ENCODE measurements at regions not wholly inside any gene's neighbourhood (a gene's known extent, or its start where the extent isn't known, plus 50 kb on each side); places are given as distances from the start of the nearest gene placed in this dataset.

DNA sequence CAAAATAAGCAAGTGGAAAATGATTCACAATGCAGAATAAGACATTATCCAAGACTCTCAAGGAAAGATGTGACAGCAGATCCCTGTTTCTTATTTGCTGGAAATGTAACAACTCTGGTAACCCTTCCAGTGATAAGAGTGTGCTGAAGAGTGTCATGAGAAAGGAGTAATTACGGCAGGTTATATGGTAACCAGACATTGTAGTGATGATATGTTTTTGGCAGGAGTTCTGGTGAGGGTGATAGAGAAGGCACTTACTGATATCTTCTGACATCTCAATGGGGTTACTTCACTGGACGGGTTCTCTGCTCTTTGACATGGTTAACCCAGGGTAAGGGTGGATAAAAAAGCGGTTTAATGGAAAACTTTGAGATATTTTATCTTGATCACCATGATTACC lies 1270.9 kb downstream of the CDH11 start:
- no CpG with 5 or more reads among the region's 3 CpGs for WGBS (ENCODE audit: extremely low coverage, insufficient read length, low lambda C conversion rate)
- no peak overlapping the region for H2AK5ac ChIP-seq (ENCODE audit: insufficient read length, low read length)
- no peak overlapping the region for H4K5ac ChIP-seq (ENCODE audit: insufficient read length, low read depth, low read length)
- no peak overlapping the region for H2BK20ac ChIP-seq (ENCODE audit: low read depth, low read length, poor library complexity, severe bottlenecking)
- no peaks in the 10 kb centered on the region for H3K9me3 ChIP-seq (ENCODE audit: control insufficient read depth, low read depth, low read length)
- no peak overlapping the region for H4K8ac ChIP-seq (replicated peaks; ENCODE audit: insufficient read length, low read depth, low read length)
- H3K27me3 ChIP-seq (ENCODE audit: insufficient read depth, low read length) = no peaks in the 10 kb centered on the region
- H2BK12ac ChIP-seq (ENCODE audit: insufficient read length, low read depth, low read length) = no peak overlapping the region
- H3K9me3 Mint-ChIP-seq = no peaks in the 10 kb centered on the region
- H3T11ph ChIP-seq (ENCODE audit: low read length) = no peak overlapping the region
- no peak overlapping the region for H3K4me3 Mint-ChIP-seq
- no peaks in the 10 kb centered on the region for H3K23me2 ChIP-seq (ENCODE audit: insufficient read length, low read depth, low read length, poor library complexity, severe bottlenecking)
- H3K36me3 Mint-ChIP-seq (ENCODE audit: insufficient read depth in 1 of 3, low read depth in 3 of 3) = no peaks in the 10 kb centered on the region
- H3K4me1 Mint-ChIP-seq = no peaks in the 10 kb centered on the region
- H3K14ac ChIP-seq (ENCODE audit: insufficient read depth, low read length) = no peak overlapping the region
- no peaks in the 10 kb centered on the region for H4K20me1 ChIP-seq (ENCODE audit: control insufficient read depth, insufficient read depth, insufficient read length)
- DNase-seq = no peak
- no peak overlapping the region for H2AFZ ChIP-seq (ENCODE audit: low read length)
- H2BK15ac ChIP-seq (ENCODE audit: low read depth, low read length) = no peak overlapping the region
- TF ChIP-seq, protein P1, sequence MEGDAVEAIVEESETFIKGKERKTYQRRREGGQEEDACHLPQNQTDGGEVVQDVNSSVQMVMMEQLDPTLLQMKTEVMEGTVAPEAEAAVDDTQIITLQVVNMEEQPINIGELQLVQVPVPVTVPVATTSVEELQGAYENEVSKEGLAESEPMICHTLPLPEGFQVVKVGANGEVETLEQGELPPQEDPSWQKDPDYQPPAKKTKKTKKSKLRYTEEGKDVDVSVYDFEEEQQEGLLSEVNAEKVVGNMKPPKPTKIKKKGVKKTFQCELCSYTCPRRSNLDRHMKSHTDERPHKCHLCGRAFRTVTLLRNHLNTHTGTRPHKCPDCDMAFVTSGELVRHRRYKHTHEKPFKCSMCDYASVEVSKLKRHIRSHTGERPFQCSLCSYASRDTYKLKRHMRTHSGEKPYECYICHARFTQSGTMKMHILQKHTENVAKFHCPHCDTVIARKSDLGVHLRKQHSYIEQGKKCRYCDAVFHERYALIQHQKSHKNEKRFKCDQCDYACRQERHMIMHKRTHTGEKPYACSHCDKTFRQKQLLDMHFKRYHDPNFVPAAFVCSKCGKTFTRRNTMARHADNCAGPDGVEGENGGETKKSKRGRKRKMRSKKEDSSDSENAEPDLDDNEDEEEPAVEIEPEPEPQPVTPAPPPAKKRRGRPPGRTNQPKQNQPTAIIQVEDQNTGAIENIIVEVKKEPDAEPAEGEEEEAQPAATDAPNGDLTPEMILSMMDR (conservative IDR thresholded peaks at IDR 0.05) = no peak
- no peaks in the 10 kb centered on the region for H3K4me1 ChIP-seq (ENCODE audit: insufficient read depth, low read length)
- no peaks in the 10 kb centered on the region for H3K79me2 ChIP-seq (ENCODE audit: insufficient read depth, low read length)
- no peak overlapping the region for H3K9ac ChIP-seq (ENCODE audit: extremely low read depth, insufficient read length, low read length)
- no peak overlapping the region for H3K4me2 ChIP-seq (ENCODE audit: insufficient read depth, insufficient read length, low read length)
- no peak overlapping the region for H3K27ac Mint-ChIP-seq
- H2BK120ac ChIP-seq (ENCODE audit: low read depth, low read length, poor library complexity, severe bottlenecking) = no peak overlapping the region
- H3K27ac ChIP-seq (ENCODE audit: insufficient read length, low read depth, low read length) = no peak overlapping the region
- no peaks in the 10 kb centered on the region for H3K27me3 Mint-ChIP-seq (ENCODE audit: low read depth)
- no peak overlapping the region for H4K91ac ChIP-seq (ENCODE audit: insufficient read length, low read depth, low read length)
- no peaks in the 10 kb centered on the region for H3K79me1 ChIP-seq (ENCODE audit: insufficient read depth, low read depth, low read length, poor library complexity, severe bottlenecking)
- H3K4ac ChIP-seq (ENCODE audit: low read depth, low read length) = no peak overlapping the region
- no peak overlapping the region for H3K23ac ChIP-seq (ENCODE audit: insufficient read length, low read depth, low read length)
- no peak overlapping the region for H3K18ac ChIP-seq (ENCODE audit: insufficient read length, low read depth, low read length)
- no peak overlapping the region for H2BK5ac ChIP-seq (ENCODE audit: insufficient read length, low read length)
- H3K56ac ChIP-seq (ENCODE audit: insufficient read length, low read depth, low read length) = no peak overlapping the region

Data from H9 (cell line).